Activated naive CD8-positive, alpha-beta T cell treated with anti-CD3 and anti-CD28 coated beads for 36 hours (primary cell): ENCODE measurements at regions not wholly inside any gene's neighbourhood (a gene's known extent, or its start where the extent isn't known, plus 50 kb on each side); places are given as distances from the start of the nearest gene placed in this dataset.
"Not testable (repeated sequence)": the region's sequence is repeated elsewhere in the genome, so short reads cannot be mapped to it uniquely, and the experiment has no call there.

Source experiments
- DNase-seq: peaks from one replicate; pipeline ENCODE4 v3.0.0; 2021
- H3K27ac Mint-ChIP-seq: one replicate; pipeline ENCODE4 v1.8.0; 2022; ENCODE audit warnings: mild to moderate bottlenecking, moderate library complexity, mixed read lengths
- H3K27me3 Mint-ChIP-seq: one replicate; pipeline ENCODE4 v1.8.0; 2022; ENCODE audit warnings: mild to moderate bottlenecking, mixed read lengths
- H3K36me3 Mint-ChIP-seq: one replicate; pipeline ENCODE4 v1.8.0; 2021; ENCODE audit warnings: mild to moderate bottlenecking, mixed read lengths
- H3K4me1 Mint-ChIP-seq: one replicate; pipeline ENCODE4 v1.8.0; 2021; ENCODE audit warnings: mixed read lengths
- H3K4me3 Mint-ChIP-seq: one replicate; pipeline ENCODE4 v1.8.0; 2022; ENCODE audit warnings: mild to moderate bottlenecking, moderate library complexity, mixed read lengths
- H3K9me3 Mint-ChIP-seq: one replicate; pipeline ENCODE4 v1.8.0; 2022; ENCODE audit warnings: mixed read lengths

DNA sequence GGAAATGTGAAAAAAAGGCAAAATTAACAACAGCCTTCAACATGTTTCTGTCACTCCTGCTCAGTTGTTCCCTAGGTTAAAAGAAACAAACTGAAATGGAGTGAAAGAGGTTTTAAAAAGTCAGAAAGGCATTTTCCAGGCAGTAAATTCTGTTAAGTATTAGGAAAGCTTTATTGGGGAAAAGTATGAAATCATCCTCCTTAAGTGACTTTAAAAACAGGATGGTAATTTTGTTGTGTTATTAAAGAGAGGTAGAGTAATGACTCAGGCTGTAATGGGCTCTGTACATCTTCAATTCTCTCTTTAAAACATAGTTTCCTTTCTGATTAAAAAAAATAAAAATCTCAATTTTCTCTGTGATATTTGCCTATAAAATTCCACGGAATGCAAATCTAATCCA is 81.1 kb downstream of the OTOL1 start:
- Mint-ChIP-seq H3K9me3 (no peaks in the 10 kb centered on the region), H3K36me3 (no peaks in the 10 kb centered on the region), H3K4me1 (no peaks in the 10 kb centered on the region), H3K27me3 (no peaks in the 10 kb centered on the region), H3K4me3 (no peak overlapping the region), H3K27ac (no peak overlapping the region)
- no peak for DNase-seq

DNA sequence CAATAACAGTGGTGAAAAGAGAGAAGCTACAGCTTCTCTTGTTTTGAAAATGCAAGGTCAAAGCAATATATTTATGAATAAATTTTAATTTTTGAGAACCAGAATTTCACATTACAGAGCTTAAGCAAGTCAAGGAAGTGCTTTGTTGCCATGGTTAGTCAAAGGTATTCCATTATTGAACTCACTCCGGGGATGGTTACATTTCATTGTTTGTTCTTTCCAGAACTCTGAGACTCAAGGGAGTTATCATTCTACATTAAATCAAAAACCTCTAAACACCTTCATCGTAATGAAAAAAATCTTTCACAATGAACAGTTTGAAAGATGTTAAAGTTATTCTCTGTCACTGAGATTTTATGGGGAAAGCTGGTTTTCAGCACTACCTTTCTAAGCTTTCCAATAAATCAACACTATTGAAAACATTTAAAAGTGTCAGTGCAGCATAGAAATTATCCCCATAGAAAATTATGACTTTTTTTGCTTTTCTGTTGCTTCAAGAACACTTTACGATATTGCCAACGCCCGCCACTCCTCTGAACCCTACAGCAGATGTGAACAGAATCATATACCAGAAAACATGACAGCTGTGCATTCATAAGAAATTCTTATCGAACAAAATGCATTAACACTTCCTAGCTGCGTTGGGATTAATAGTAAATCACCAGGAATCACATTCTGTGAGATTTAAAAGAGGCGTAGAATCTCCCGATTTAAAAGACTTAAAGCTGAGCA is 83.0 kb downstream of the OTOL1 start:
- Mint-ChIP-seq H3K9me3 (no peaks in the 10 kb centered on the region), H3K36me3 (no peaks in the 10 kb centered on the region), H3K27ac (no peak overlapping the region), H3K4me1 (no peaks in the 10 kb centered on the region), H3K27me3 (no peaks in the 10 kb centered on the region), H3K4me3 (no peak overlapping the region)
- DNase-seq = no peak

DNA sequence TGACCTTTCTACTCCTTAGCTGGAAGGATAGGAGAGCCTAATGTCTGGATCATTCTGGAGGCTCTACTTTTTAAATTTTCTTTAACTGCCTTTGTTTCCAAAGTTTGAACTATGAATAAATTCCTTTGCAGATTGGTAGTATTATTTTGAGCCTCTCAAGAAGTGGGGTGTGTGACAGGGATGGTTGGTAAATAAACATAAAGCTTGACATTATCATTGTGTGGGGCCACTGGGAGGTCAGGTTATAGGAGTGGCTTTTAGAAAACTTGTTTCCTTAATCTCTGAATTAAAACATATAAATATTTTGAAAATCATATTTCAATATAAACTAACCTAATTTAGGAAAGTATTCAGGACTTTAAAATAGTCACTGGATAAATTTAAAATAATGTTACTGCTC is 89.3 kb downstream of the OTOL1 start:
- Mint-ChIP-seq H3K27me3 (no peaks in the 10 kb centered on the region), H3K4me1 (no peaks in the 10 kb centered on the region), H3K27ac (no peak overlapping the region), H3K4me3 (no peak overlapping the region), H3K36me3 (no peaks in the 10 kb centered on the region), H3K9me3 (no peaks in the 10 kb centered on the region)
- no peak for DNase-seq

- Mint-ChIP-seq H3K4me3 (no peak overlapping the region), H3K4me1 (no peaks in the 10 kb centered on the region), H3K27ac (no peak overlapping the region), H3K9me3 (no peaks in the 10 kb centered on the region), H3K36me3 (no peaks in the 10 kb centered on the region), H3K27me3 (no peaks in the 10 kb centered on the region)
- DNase-seq = no peak
These were observed 90.1 kb downstream of the OTOL1 start for GRCh38 chr3:161586556-161587235.

GRCh38 chr3:161598639-161599038 is 102.0 kb downstream of the OTOL1 start:
- no peaks in the 10 kb centered on the region for H3K9me3 Mint-ChIP-seq
- H3K36me3 Mint-ChIP-seq = no peaks in the 10 kb centered on the region
- DNase-seq = no peak
- no peak overlapping the region for H3K4me3 Mint-ChIP-seq
- no peaks in the 10 kb centered on the region for H3K27me3 Mint-ChIP-seq
- no peaks in the 10 kb centered on the region for H3K4me1 Mint-ChIP-seq
- no peak overlapping the region for H3K27ac Mint-ChIP-seq

DNA sequence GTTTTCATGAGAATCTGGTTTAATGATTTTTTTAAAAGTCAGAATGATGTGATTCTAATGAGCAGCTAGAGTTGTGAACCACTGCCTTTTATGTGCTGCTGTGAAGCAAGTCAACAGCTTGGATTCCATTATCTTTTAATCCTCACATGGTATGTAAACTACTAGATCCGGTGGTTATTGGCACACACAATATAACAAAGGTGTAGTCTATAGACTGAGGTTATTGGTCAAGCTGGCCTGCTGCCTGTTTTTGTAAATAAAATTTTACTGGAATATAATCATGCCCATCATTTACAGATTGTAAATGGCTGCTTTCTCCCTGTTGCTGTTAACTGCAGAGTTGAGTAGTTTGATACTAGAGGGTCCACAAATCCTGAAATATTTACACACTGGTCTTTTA is 103.1 kb downstream of the OTOL1 start:
- DNase-seq = no peak
- no peaks in the 10 kb centered on the region for H3K27me3 Mint-ChIP-seq
- no peak overlapping the region for H3K27ac Mint-ChIP-seq
- H3K4me3 Mint-ChIP-seq = no peak overlapping the region
- no peaks in the 10 kb centered on the region for H3K36me3 Mint-ChIP-seq
- no peaks in the 10 kb centered on the region for H3K9me3 Mint-ChIP-seq
- H3K4me1 Mint-ChIP-seq = no peaks in the 10 kb centered on the region

GRCh38 chr3:161600173-161600572 is 103.6 kb downstream of the OTOL1 start:
- H3K27me3 Mint-ChIP-seq = no peaks in the 10 kb centered on the region
- DNase-seq = no peak
- H3K36me3 Mint-ChIP-seq = no peaks in the 10 kb centered on the region
- H3K4me3 Mint-ChIP-seq = no peak overlapping the region
- no peaks in the 10 kb centered on the region for H3K4me1 Mint-ChIP-seq
- H3K27ac Mint-ChIP-seq = no peak overlapping the region
- no peaks in the 10 kb centered on the region for H3K9me3 Mint-ChIP-seq

DNA sequence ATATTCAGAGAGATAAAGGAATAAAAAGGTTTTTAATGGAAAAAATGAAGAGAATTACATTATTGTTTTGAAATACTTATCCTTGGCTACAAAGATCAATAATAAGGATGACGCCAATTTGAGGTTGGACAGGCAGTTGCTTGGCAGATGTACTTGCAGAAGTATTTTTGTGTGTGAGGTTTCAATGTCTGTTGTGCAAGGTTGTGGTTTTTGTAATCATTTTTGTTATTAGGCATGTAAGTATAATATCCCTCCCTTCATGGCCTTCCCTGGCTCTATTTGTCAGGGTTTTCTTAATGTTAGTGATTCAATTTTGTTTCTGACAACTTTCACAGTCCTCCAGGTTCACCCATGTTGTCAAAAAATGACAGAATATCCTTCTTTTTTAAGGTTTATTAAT is 105.9 kb downstream of the OTOL1 start:
- Mint-ChIP-seq H3K27me3 (no peaks in the 10 kb centered on the region), H3K9me3 (no peaks in the 10 kb centered on the region), H3K4me1 (no peaks in the 10 kb centered on the region), H3K27ac (no peak overlapping the region), H3K4me3 (no peak overlapping the region), H3K36me3 (no peaks in the 10 kb centered on the region)
- no peak for DNase-seq

DNA sequence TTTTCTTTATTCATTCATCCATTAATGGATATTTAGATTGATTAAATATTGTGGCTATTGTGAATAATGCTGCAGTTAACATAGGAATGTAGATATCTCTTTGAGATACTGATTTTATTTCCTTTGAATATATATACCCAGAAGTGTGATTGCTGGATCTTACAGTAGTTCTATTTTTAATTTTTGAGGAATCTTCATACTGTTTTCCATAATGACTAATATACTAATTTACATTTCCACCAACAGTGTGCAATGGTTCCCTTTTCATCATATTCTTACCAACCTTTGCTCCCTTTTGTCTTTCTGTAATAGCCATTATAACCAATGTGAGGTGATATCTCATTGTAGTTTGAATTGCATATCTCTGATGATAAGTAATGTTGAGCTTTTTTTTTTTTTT is 106.3 kb downstream of the OTOL1 start:
- Mint-ChIP-seq H3K27me3 (no peaks in the 10 kb centered on the region), H3K27ac (no peak overlapping the region), H3K4me1 (no peaks in the 10 kb centered on the region), H3K4me3 (no peak overlapping the region), H3K36me3 (no peaks in the 10 kb centered on the region), H3K9me3 (no peaks in the 10 kb centered on the region)
- DNase-seq = no peak

- no peak overlapping the region for H3K27ac Mint-ChIP-seq
- no peak for DNase-seq
- no peak overlapping the region for H3K4me3 Mint-ChIP-seq
- no peaks in the 10 kb centered on the region for H3K27me3 Mint-ChIP-seq
- no peaks in the 10 kb centered on the region for H3K4me1 Mint-ChIP-seq
- H3K36me3 Mint-ChIP-seq = no peaks in the 10 kb centered on the region
- peaks cover 2% of the 10 kb centered on the region for H3K9me3 Mint-ChIP-seq
These were observed 110.4 kb downstream of the OTOL1 start for GRCh38 chr3:161607056-161607455.

GRCh38 chr3:161619351-161619750 is 122.7 kb downstream of the OTOL1 start:
- no peak for DNase-seq
- H3K36me3 Mint-ChIP-seq = no peaks in the 10 kb centered on the region
- H3K9me3 Mint-ChIP-seq = peaks cover 1% of the 10 kb centered on the region

DNA sequence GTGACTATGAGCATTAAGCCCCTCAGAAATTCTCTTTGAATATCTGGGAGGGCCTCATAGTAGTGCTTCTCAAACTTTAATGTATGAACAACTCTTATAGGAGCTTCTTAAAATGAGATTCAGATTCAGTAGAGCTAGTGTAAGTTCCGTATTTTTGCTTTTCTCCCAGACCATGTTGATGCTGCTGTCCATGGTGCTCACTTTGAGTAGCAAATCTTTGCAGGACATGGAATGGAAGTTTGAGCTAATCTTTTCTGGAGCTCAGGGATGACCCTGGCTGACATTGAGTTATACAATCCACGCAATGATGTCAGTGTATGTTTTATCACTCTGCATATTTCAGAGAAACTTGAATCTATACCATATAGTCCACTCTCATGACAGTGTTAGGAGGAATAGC is 134.2 kb downstream of the OTOL1 start:
- Mint-ChIP-seq H3K36me3 (no peaks in the 10 kb centered on the region), H3K27me3 (no peaks in the 10 kb centered on the region), H3K4me1 (no peaks in the 10 kb centered on the region), H3K9me3 (peaks cover 4% of the 10 kb centered on the region), H3K4me3 (no peak overlapping the region), H3K27ac (no peak overlapping the region)
- DNase-seq = no peak

More at GRCh38 chr3:161619351-161619750, 122.7 kb downstream of the OTOL1 start:
- no peak overlapping the region for H3K27ac Mint-ChIP-seq
- no peaks in the 10 kb centered on the region for H3K27me3 Mint-ChIP-seq
- no peaks in the 10 kb centered on the region for H3K4me1 Mint-ChIP-seq
- H3K4me3 Mint-ChIP-seq = no peak overlapping the region

DNA sequence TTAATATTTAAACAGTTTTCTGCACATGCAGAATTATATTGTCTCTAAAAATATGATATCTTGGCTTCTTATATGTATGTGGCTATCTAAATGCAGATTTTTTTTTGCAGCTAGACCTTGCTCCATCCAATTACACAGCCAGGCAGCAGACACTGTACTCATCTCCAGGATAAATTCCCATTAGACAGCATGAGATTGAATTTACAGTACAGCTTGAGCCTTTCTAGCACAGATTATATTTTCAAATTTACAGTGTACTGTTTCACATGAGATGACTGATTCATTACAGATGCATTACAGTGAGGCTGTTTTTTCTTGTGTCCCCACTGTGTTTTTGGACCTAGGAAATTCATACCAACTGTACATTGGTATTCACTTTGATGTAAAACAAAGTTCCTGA is 134.9 kb downstream of the OTOL1 start:
- H3K27me3 Mint-ChIP-seq = no peaks in the 10 kb centered on the region
- H3K36me3 Mint-ChIP-seq = no peaks in the 10 kb centered on the region
- DNase-seq = no peak
- no peak overlapping the region for H3K4me3 Mint-ChIP-seq
- peaks cover 4% of the 10 kb centered on the region for H3K9me3 Mint-ChIP-seq
- H3K4me1 Mint-ChIP-seq = no peaks in the 10 kb centered on the region
- no peak overlapping the region for H3K27ac Mint-ChIP-seq

- Mint-ChIP-seq H3K27me3 (peaks cover 4% of the 10 kb centered on the region), H3K4me3 (no peak overlapping the region), H3K4me1 (no peaks in the 10 kb centered on the region), H3K36me3 (no peaks in the 10 kb centered on the region), H3K27ac (no peak overlapping the region), H3K9me3 (no peaks in the 10 kb centered on the region)
- DNase-seq = no peak
These were observed 141.0 kb downstream of the OTOL1 start for GRCh38 chr3:161637559-161637958.

DNA sequence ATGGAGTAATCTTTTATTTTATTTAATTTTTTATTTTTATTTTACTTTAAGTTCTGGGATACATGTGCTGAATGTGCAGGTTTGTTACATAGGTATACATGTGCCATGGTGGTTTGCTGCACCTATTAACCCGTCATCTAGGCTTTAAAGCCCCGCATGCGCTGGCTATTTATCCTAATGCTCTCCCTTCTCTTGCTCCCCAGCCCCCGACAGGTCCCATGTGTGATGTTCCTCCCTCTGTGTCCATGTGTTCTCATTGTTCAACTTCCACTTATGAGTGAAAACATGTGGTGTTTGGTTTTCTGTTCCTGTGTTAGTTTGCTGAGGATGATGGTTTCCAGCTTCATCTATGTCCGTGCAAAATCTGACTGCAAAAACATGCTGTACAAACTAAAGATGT is 142.5 kb downstream of the OTOL1 start:
- H3K36me3 Mint-ChIP-seq, DNase-seq, H3K27me3 Mint-ChIP-seq, H3K4me3 Mint-ChIP-seq, H3K9me3 Mint-ChIP-seq, H3K27ac Mint-ChIP-seq, H3K4me1 Mint-ChIP-seq: not testable (repeated sequence)

GRCh38 chr3:161640181-161640580 is 143.6 kb downstream of the OTOL1 start:
- Mint-ChIP-seq H3K36me3 (no peaks in the 10 kb centered on the region), H3K4me3 (no peak overlapping the region), H3K27me3 (peaks cover 4% of the 10 kb centered on the region), H3K27ac (no peak overlapping the region), H3K4me1 (no peaks in the 10 kb centered on the region), H3K9me3 (no peaks in the 10 kb centered on the region)
- no peak for DNase-seq
